Frontal cortex (tissue), 3 donors: ENCODE measurements at regions not wholly inside any gene's neighbourhood (a gene's known extent, or its start where the extent isn't known, plus 50 kb on each side); places are given as distances from the start of the nearest gene placed in this dataset.
"Not testable (repeated sequence)": the region's sequence is repeated elsewhere in the genome, so short reads cannot be mapped to it uniquely, and the experiment has no call there.

Experiments
- DNase-seq, 2 donors: peaks; one replicate each; pipeline ENCODE4 v3.0.0; 2012; ENCODE audit warnings: low spot score in 2 of 2
- FAIRE-seq: peaks from 2 replicates; lab custom pipeline; 2012; peaks lifted over from hg19 to GRCh38; lab: Jason Lieb, UNC
- donor health status: control.
- donor health status: control.
- donor health status: control.

DNA sequence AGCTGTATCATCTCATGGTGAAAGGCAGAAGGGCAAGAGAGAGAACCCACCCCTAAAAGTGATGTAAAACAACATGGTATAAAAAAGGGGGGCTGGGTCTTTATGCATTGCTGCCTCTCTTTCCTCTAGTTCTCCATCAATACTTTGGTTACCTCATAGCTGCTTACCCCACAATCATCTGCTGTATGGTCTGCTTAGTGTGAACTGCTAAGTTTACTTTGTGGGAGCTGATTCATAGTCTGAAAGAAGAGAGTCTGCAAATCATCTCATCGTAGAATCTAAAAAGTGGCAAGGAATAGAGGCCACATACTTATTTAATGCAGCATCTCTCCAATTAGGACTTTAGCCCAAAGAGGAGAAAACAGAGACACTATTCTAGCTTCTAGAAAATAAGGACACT is 546.8 kb downstream of the GBE1 start:
- FAIRE-seq, result no peak
- no peak for DNase-seq

GRCh38 chr3:81199587-81199986 is 561.9 kb downstream of the GBE1 start:
- DNase-seq (no peak), FAIRE-seq (no peak)

GRCh38 chr3:81198756-81199155 is 562.7 kb downstream of the GBE1 start:
- FAIRE-seq (no peak), DNase-seq (no peak)

- no peak for FAIRE-seq
- DNase-seq, result no peak
Measured at GRCh38 chr3:81198216-81198615, 563.2 kb downstream of the GBE1 start.

DNA sequence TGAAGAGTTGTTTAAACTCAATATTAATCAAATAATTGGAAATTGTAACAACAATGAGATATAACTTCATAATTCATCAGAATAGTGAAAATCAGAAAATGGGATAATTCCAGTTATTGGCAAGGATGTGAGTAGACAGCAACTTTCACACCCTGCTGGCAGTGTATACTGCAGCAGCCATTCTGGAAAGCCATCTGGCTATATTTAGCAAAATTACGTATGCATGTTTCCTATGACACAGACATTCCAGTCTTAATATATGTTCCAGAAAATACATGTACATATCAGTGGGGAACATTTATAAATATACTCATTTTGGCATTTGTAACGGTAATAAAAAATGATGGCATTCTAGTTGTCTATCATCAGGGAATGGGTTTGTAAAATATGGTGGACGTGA is 564.1 kb downstream of the GBE1 start:
- FAIRE-seq (no peak), DNase-seq (no peak)

DNA sequence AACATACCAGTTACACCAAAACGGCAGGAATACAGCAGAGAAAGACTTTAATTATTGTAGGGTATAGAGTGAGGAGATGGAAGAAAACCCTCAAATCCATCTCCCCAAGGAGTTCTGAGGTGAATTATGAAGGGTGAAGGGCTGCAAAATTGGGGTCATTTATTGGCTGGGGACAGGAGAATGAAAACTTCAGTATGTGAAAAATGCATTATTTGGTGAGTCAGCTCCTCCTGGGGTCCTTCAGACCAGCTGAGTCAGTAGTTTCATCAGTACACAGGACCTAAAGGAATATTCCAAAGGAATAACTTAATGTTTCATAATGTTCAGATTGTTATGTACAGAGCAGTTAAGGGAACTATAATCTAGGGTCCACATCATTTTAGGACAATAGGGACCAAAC is 566.0 kb downstream of the GBE1 start:
- DNase-seq (no peak), FAIRE-seq (no peak)

GRCh38 chr3:81186412-81186811 is 575.0 kb downstream of the GBE1 start:
- FAIRE-seq, result no peak
- no peak for DNase-seq

- FAIRE-seq, DNase-seq: not testable (repeated sequence)
Measured at GRCh38 chr3:81182086-81182875, 579.2 kb downstream of the GBE1 start.

DNA sequence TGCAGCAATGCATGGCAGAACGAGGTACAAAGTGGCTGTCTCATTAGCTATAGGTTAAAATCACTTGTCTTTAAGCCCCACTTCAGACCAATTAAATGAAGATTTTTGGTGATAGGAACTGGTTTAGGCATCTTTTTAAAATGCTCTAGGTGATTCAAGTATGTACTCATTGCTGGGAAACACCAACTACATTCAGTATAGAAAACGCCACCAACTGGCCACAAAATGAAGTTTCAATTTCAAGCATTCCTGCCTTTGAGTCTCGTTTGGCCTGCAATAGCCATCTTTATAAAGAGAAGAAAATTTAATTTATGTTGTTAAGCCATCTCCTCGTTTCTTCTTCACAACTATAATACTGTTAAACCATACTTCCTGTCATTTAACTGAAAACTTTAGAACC is 587.9 kb downstream of the GBE1 start:
- DNase-seq, result no peak
- FAIRE-seq, result no peak

DNA sequence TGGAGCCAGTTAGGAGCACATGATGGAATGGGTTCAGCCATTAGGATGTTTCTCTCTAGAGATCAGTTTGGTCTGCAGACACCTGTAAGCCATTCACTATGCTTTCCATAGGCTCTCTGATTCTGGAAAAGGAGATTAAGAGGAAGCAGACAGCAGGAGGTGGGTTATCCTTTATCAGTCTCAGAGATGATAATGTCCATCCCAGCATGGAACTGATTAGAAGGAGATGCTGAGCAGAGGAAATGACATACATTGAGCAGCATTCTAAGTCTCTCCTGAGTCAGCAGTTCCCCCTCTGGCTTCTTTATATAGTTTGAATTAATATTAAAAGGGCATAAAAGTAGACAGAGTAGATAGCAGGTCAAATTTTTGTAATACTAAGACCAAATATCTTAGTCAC is 591.1 kb downstream of the GBE1 start:
- DNase-seq (no peak), FAIRE-seq (no peak)

GRCh38 chr3:81164806-81165205 is 596.6 kb downstream of the GBE1 start:
- no peak for DNase-seq
- FAIRE-seq, result no peak

GRCh38 chr3:81161851-81162250 is 599.6 kb downstream of the GBE1 start:
- FAIRE-seq, result no peak
- no peak for DNase-seq

DNA sequence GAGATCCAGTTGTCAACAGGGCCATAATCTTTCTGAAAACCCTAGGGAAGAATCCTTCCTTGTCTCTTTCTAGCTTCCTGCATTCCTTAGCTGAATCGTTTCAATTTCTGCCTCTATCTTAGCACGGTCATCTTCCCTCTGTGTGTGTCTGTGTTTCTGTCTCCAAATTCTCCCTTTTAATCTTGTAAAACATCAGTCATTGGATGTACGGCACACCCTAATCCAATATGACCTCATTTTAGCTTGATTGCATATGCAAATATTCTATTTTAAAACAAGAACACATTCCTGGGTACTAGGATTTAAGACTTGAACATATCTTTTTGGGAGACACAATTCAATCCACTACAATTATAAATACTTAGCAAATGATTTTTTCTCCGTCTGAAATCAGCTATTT is 600.3 kb downstream of the GBE1 start:
- FAIRE-seq (no peak), DNase-seq (no peak)

DNA sequence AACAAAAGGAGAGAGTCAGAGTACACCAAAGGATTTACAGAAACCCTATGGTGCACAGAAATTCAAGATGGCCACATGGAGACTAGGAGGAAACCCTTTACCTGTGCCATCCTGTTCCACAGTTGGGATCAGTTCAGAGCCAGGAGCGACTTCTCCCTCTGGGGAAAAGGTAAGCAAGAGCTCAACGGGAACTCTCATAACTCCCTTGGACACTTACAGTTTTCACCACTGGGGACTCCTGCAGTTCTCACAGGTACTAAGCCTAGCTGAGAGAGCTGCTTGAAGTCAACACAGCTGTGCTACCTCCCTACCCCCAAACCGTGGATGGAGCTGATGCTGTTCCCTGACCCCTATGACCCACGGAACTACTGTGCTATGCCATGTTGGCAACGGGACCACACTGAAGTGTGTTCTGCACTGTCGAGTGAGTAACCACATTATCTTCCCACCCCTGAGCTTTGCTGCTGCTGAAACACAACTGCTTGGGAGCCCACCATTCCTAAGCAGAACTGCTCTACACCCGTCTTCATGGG is 606.8 kb downstream of the GBE1 start:
- DNase-seq (no peak), FAIRE-seq (no peak)

- DNase-seq, result no peak
- no peak for FAIRE-seq
Measured at GRCh38 chr3:81152156-81152555, 609.3 kb downstream of the GBE1 start.

- FAIRE-seq (no peak), DNase-seq (no peak)
Measured at GRCh38 chr3:81132995-81133394, 628.5 kb downstream of the GBE1 start.

DNA sequence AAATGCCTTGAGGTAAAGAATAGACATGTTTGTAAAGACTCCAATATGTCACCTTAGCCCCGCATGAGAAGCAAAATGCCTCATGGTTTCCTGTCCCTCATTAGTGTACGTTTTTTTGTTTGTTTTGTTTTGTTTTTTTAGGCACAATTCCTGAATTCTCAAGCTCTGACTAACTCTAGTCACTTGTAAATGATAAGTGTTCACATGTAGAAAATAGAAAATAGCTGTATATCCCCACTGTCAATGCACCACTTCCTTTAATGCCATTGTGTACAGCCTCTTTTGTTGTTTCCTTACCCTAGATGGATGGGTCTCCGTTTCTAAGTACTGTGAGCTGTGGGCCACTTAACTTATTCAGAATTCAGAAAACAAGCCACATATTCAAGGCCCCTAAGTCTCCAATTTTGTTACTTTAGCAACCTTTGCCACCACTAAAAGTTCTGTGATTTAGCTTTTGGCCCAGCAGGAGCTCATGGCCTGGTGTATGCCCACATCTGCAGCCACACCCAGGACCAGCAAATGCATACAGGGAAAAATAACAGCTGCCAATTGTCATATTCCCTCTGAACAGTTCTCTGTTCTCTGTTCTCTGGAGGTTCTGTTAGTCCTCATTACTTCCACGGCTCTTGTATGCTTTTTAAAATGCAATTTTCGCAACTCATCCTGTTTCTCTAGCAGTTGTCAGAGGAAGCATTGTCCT is 655.5 kb downstream of the GBE1 start:
- DNase-seq (no peak), FAIRE-seq (no peak)

- DNase-seq (no peak), FAIRE-seq (no peak)
Measured at GRCh38 chr3:81105206-81105605, 656.2 kb downstream of the GBE1 start.

- FAIRE-seq (no peak), DNase-seq (no peak)
Measured at GRCh38 chr3:81097889-81098288, 663.6 kb downstream of the GBE1 start.

DNA sequence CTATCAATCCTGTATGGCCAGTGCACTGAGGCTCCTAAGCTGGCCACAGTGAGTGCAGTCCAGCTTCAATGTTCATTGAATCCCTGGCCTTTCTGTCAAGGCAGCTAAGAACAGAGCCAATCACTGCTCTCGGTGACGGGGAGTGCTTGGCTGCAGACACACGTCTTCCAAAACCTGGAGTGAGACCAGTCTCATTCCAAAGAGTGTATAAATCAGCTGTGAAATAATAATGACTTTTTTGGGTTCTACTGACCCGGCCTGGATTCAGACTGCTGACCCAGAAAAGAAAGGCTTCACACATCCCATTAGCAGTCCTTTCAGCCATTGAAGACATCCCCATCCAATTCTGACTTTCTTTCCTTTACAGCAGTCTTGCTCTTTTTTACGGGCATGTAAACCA is 665.5 kb downstream of the GBE1 start:
- FAIRE-seq (no peak), DNase-seq (no peak)

GRCh38 chr3:81094986-81095385 is 666.5 kb downstream of the GBE1 start:
- FAIRE-seq (no peak), DNase-seq (no peak)
